Effector CD4-positive, alpha-beta T cell (primary cell): ENCODE measurements at regions not wholly inside any gene's neighbourhood (a gene's known extent, or its start where the extent isn't known, plus 50 kb on each side); places are given as distances from the start of the nearest gene placed in this dataset.

Experiments used
- DNase-seq: peaks from one replicate; pipeline ENCODE4 v3.0.0-alpha.2; 2020

DNA sequence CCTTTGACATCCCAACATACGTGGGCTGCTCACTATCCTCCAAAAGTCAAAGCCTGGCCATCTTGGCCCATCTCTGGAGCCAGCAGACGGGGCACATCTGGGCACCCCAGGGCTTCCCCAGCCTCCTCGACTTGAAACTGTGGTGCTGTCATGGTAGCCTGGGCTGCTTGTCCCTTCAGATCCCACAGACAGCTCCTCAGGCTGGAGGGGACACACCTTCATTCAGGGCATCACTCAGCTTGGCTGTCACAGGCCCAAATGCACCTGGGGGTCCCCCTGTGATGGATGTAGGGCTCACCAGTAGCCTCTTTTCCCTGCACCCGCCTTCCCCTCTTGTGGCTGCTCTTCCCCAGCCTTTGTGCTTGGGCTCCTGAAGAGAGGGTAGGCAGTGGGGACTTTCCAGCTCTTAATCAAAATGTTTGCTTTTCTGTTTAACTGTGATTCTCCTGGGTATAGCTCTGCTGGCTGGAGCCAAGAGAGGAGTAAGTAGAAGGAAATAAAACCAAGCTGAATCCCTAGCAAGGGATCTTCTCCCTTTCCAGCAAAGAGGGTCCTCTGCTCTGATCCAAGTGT, 92.3 kb downstream of the GYPC start:
- DNase-seq = no peak

GRCh38 chr2:126748929-126749518, 93.1 kb downstream of the GYPC start:
- DNase-seq = no peak

DNA sequence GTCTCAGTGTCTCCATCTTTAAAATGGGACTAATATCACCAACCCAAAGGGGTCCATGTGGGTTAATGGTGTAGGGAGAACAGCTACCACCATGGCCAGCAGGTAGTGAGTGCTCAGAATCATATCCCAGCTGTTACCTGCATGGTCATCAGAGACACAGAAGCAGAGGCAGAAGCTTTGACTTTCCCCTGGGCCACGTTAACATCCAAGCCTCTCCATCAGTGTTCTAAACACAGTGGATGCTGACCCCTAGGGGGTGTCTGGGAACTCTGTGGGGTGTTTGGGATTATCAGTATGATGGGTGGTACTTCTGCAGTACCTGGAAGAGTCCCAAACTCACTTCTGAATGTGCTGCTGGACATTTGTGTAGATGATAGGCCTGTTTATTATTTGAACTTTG, 93.6 kb downstream of the GYPC start:
- DNase-seq = no peak

DNA sequence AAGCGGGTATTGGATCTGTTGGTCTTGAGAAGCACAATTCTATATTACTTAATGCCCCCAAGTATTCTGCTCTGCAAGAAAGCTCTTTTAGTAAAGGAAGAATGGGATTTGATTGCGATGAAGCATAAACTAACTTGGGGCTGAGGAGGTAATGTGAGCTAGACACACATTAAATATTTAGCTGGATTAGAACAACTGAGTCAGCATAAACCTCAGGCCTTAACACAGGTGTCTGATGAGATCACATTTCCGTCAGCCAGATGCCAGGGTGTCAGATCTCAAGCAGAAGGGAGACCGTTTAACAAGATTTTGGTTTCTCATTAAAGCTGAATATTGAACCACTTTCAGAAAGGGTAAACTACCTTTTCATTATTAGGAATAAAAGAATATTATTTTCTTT, 94.5 kb downstream of the GYPC start:
- no peak for DNase-seq

- no peak for DNase-seq
These were observed 95.5 kb downstream of the GYPC start for GRCh38 chr2:126751477-126751876.

GRCh38 chr2:126752876-126753275, 96.9 kb downstream of the GYPC start:
- no peak for DNase-seq

GRCh38 chr2:126753501-126754212, 97.7 kb downstream of the GYPC start:
- no peak for DNase-seq

GRCh38 chr2:126754240-126755004, 98.5 kb downstream of the GYPC start:
- no peak for DNase-seq

GRCh38 chr2:126756125-126756524, 100.2 kb downstream of the GYPC start:
- DNase-seq = no peak

GRCh38 chr2:126761256-126761980, 105.5 kb downstream of the GYPC start:
- no peak for DNase-seq

GRCh38 chr2:126761981-126762878, 106.3 kb downstream of the GYPC start:
- peak; percentile 21 for DNase-seq

- no peak for DNase-seq
These were observed 108.8 kb downstream of the GYPC start for GRCh38 chr2:126764686-126765265.

GRCh38 chr2:126765395-126765794, 109.4 kb downstream of the GYPC start:
- no peak for DNase-seq

DNA sequence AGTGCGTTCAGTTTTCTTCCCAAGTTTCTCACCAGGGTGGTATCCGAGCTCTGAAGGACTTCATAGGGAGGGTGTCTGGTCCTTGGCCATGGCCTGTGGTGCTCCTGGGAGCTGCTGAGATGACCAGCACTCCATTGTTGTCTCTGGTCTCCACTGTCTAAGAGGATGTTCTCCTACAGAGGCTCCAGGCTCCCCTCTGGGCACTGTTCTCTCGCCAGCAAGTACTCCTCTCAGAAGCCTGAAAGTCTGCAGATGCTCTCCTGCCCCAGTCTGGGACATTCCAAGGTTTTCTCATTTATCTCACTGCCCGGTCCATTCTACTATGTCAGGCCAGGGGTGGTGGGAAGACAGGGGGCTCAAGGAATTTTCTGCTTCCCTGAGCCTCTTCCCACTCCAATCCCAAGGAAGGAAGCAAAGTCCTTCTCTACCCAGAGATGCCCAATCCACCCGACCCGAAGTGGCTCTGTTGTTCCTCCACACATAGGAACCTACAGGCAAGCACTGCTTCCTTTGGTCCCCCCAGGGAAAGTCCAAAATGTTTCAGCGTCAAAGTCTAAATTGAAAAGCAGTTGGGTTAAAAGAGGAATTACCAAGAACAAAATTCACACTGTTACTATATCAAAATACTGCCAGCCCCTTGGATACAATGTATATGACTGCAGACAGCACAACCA, 110.5 kb downstream of the GYPC start:
- DNase-seq = no peak

GRCh38 chr2:126766969-126767296, 111.0 kb downstream of the GYPC start:
- DNase-seq = no peak

GRCh38 chr2:126769118-126769517, 113.2 kb downstream of the GYPC start:
- no peak for DNase-seq

DNA sequence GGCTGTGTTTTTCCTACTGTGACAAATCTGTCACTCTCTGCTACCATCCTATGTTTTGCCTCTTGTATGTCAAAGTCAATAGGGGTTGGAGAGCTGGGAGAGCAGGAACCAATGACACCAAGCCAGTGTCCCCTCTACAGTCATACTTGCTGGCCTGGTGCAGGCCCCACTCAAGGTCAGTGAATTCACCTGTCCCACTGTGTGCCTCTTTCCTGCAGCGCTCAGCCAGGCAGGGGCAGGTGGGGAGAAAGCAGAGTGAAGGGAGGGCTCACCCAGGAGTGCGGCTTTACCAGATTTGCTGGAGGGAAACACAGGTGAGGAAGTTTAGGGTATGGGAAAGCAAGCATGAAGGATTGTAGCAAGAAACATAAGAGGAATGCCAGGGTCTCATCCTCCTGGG, 114.5 kb downstream of the GYPC start:
- DNase-seq = no peak

DNA sequence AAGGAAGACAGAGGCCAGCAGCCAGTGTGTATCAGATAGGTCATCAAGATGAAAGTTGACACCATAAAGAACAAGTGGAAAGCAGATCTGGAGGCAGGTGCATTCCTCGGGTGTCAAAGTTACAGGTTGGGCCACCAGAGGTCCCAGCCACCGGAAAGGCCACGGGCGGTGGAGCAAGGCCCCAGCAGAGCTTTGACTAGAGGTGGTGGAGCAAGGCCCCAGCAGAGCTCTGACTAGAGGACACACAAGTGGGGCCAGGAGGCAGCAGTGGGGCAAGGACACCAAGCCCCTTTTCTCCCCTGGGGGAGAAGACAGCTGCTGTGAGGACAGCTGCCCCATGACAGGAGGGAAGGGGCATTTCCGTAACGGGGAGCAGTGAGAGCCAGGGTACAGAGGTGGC, 115.1 kb downstream of the GYPC start:
- DNase-seq = no peak

- no peak for DNase-seq
These were observed 115.7 kb downstream of the GYPC start for GRCh38 chr2:126771501-126772195.

- DNase-seq = no peak
These were observed 118.3 kb downstream of the GYPC start for GRCh38 chr2:126774290-126774689.
